PC-3 (cell line): ENCODE measurements at regions not wholly inside any gene's neighbourhood (a gene's known extent, or its start where the extent isn't known, plus 50 kb on each side); places are given as distances from the start of the nearest gene placed in this dataset.

Source experiments
- ATAC-seq: fragments of 200-7000 bp; cut with Tn5 transposase; 2 replicates; pipeline ENCODE4 v1.9.1; 2020; ENCODE audit warnings: mild to moderate bottlenecking, moderate library complexity
- BruUV-seq: library from RNA; stranded (reverse); fragments of 400-500 nt; replicated peaks from 2 replicates; lab custom pipeline; 2021; lab: Mats Ljungman, UMichigan
- CTCF ChIA-PET: fragments of 300-600 bp; sonication (Branson Sonifier 250); formaldehyde crosslinking; loops from one replicate; lab custom pipeline; 2022; ENCODE audit warnings: antibody characterized with exemption; lab: Charles Lee
- POLR2A ChIA-PET: fragments of 300-600 bp; sonication (Branson Sonifier 250); formaldehyde crosslinking; loops from one replicate; lab custom pipeline; 2022; ENCODE audit warnings: antibody characterized with exemption; ENCODE audit not compliant: unreplicated experiment; lab: Charles Lee
- DNase-seq: peaks from one replicate; pipeline ENCODE4 v3.0.0-alpha.2; 2015
- H2AFZ ChIP-seq: fragments of 300-600 bp; sonication (generic); 2 replicates; pipeline ENCODE4 v1.6.0; 2016; ENCODE audit warnings: antibody characterized with exemption, low read length
- H3F3A ChIP-seq: fragments of 300-600 bp; sonication (generic); one replicate; pipeline ENCODE4 v1.6.0; 2017; ENCODE audit warnings: antibody characterized with exemption, low read length, control low read depth, mild to moderate bottlenecking; ENCODE audit not compliant: unreplicated experiment
- H3K27ac ChIP-seq: fragments of 300-600 bp; sonication (generic); 2 replicates; pipeline ENCODE4 v1.5.1; 2016; ENCODE audit warnings: mild to moderate bottlenecking, low read length
- H3K27me3 ChIP-seq: fragments of 300-600 bp; sonication (generic); 2 replicates; pipeline ENCODE4 v1.6.1; 2016; ENCODE audit warnings: low read length, mixed read lengths
- H3K36me3 ChIP-seq: fragments of 300-600 bp; sonication (generic); 2 replicates; pipeline ENCODE4 v1.6.1; 2016; ENCODE audit warnings: low read depth, mixed run types, low read length, mixed read lengths
- H3K4me1 ChIP-seq: fragments of 300-600 bp; sonication (generic); 2 replicates; pipeline ENCODE4 v1.5.1; 2016; ENCODE audit warnings: low read length; ENCODE audit not compliant: insufficient read depth
- H3K4me2 ChIP-seq: fragments of 300-600 bp; sonication (generic); 2 replicates; pipeline ENCODE4 v1.6.0; 2016; ENCODE audit warnings: low read length
- H3K4me3 ChIP-seq: fragments of 300-600 bp; sonication (generic); 2 replicates; pipeline ENCODE4 v1.5.1; 2016; ENCODE audit warnings: mild to moderate bottlenecking, low read length, mixed read lengths
- H3K79me2 ChIP-seq: fragments of 300-600 bp; sonication (generic); 2 replicates; pipeline ENCODE4 v1.6.1; 2017; ENCODE audit warnings: low read length, mixed read lengths
- H3K9ac ChIP-seq: fragments of 300-600 bp; sonication (generic); 2 replicates; pipeline ENCODE4 v1.6.0; 2016; ENCODE audit warnings: mild to moderate bottlenecking, low read length
- H3K9me2 ChIP-seq: fragments of 300-600 bp; sonication (generic); replicated peaks from 2 replicates; pipeline ENCODE4 v1.6.1; 2016; ENCODE audit warnings: mixed run types, low read length, mixed read lengths
- H3K9me3 ChIP-seq: fragments of 300-600 bp; sonication (generic); 2 replicates; pipeline ENCODE4 v1.6.1; 2016; ENCODE audit warnings: low read length, mixed read lengths
- H4K20me1 ChIP-seq: fragments of 300-600 bp; sonication (generic); 2 replicates; pipeline ENCODE4 v1.6.1; 2016; ENCODE audit warnings: low read length, mixed read lengths
- EZH2 ChIP-seq: fragments of 300-600 bp; sonication (generic); IDR thresholded peaks from one replicate; pipeline ENCODE4 v1.6.1; 2017; ENCODE audit warnings: antibody characterized with exemption, mild to moderate bottlenecking, low read length; ENCODE audit not compliant: unreplicated experiment
- EZH2phosphoT487 ChIP-seq: fragments of 300-600 bp; sonication (generic); IDR thresholded peaks from 2 replicates; pipeline ENCODE4 v1.6.1; 2018; ENCODE audit warnings: mild to moderate bottlenecking, antibody characterized with exemption, low read length, borderline replicate concordance
- intact Hi-C: fragments of 100-400 bp; cut with micrococcal nuclease; formaldehyde crosslinking; loops from 2 replicates; pipeline ENCODE4 v1.9.0; 2023
- TF ChIP-seq, protein P1 (sequence below): fragments of 300-600 bp; sonication (generic); conservative IDR thresholded peaks from 2 replicates; pipeline ENCODE4 v1.5.1; 2017; ENCODE audit warnings: antibody characterized with exemption, low read depth, mild to moderate bottlenecking, low read length

- no peaks in the 10 kb centered on the region for H3K9me3 ChIP-seq
- ATAC-seq (no peak), DNase-seq (no peak)
- H3K9me2 ChIP-seq = no peaks in the 10 kb centered on the region
- H3K4me1 ChIP-seq = peaks cover 43% of the 10 kb centered on the region
- no peak overlapping the region for H2AFZ ChIP-seq
- no peak for TF ChIP-seq EZH2phosphoT487
- TF ChIP-seq, protein P1, sequence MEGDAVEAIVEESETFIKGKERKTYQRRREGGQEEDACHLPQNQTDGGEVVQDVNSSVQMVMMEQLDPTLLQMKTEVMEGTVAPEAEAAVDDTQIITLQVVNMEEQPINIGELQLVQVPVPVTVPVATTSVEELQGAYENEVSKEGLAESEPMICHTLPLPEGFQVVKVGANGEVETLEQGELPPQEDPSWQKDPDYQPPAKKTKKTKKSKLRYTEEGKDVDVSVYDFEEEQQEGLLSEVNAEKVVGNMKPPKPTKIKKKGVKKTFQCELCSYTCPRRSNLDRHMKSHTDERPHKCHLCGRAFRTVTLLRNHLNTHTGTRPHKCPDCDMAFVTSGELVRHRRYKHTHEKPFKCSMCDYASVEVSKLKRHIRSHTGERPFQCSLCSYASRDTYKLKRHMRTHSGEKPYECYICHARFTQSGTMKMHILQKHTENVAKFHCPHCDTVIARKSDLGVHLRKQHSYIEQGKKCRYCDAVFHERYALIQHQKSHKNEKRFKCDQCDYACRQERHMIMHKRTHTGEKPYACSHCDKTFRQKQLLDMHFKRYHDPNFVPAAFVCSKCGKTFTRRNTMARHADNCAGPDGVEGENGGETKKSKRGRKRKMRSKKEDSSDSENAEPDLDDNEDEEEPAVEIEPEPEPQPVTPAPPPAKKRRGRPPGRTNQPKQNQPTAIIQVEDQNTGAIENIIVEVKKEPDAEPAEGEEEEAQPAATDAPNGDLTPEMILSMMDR = no peak
- TF ChIP-seq EZH2 = no peak
- H3F3A ChIP-seq = peaks cover 14% of the 10 kb centered on the region
- POLR2A ChIA-PET = no interaction called here
- no peaks in the 10 kb centered on the region for H3K79me2 ChIP-seq
- CTCF ChIA-PET = no interaction called here
- no peak overlapping the region for H3K27ac ChIP-seq
- no peak overlapping the region for H3K4me2 ChIP-seq
- no peaks in the 10 kb centered on the region for H3K36me3 ChIP-seq
- no peaks in the 10 kb centered on the region for H4K20me1 ChIP-seq
- no peak overlapping the region for H3K4me3 ChIP-seq
- intact Hi-C loops = no loop called here
- no peaks in the 10 kb centered on the region for H3K27me3 ChIP-seq
- no peak overlapping the region for H3K9ac ChIP-seq
- no TSS peak for BruUV-seq
These were observed 99.6 kb upstream of the SCG2 start for GRCh38 chr2:223701761-223702160.

- peak overlapping the region; percentile 85 for H3K9ac ChIP-seq
- no peak overlapping the region for H3K4me3 ChIP-seq
- BruUV-seq = no TSS peak
- H3K36me3 ChIP-seq = no peaks in the 10 kb centered on the region
- no peaks in the 10 kb centered on the region for H3K9me3 ChIP-seq
- peak overlapping the region; percentile 52 for H3K4me2 ChIP-seq
- H4K20me1 ChIP-seq = no peaks in the 10 kb centered on the region
- CTCF ChIA-PET = interaction anchor here (0.6 kb wide), 1 partner anchor 199 kb away, joined by 3 read pairs; no protein-coding TSS in a partner anchor
- TF ChIP-seq, protein P1 = no peak
- TF ChIP-seq EZH2phosphoT487 (no peak), EZH2 (no peak)
- H3K27ac ChIP-seq = peak overlapping the region; percentile 99
- no peak for ATAC-seq
- intact Hi-C loops = no loop called here
- peaks cover 53% of the 10 kb centered on the region for H3K4me1 ChIP-seq
- H2AFZ ChIP-seq = no peak overlapping the region
- H3K27me3 ChIP-seq = no peaks in the 10 kb centered on the region
- POLR2A ChIA-PET = no interaction called here
- H3K9me2 ChIP-seq = no peaks in the 10 kb centered on the region
- H3F3A ChIP-seq = peaks cover 21% of the 10 kb centered on the region
- no peaks in the 10 kb centered on the region for H3K79me2 ChIP-seq
- no peak for DNase-seq
These were observed 98.1 kb upstream of the SCG2 start for GRCh38 chr2:223700221-223700620.

GRCh38 chr2:223697892-223698645, 95.9 kb upstream of the SCG2 start:
- Histone ChIP-seq H3K27ac (peak overlapping the region; percentile 99), H3K4me2 (peak overlapping the region; percentile 52), H3K9ac (peak overlapping the region; percentile 85), H2AFZ (no peak overlapping the region), H3K9me3 (no peaks in the 10 kb centered on the region), H3K36me3 (no peaks in the 10 kb centered on the region), H3K79me2 (no peaks in the 10 kb centered on the region), H4K20me1 (no peaks in the 10 kb centered on the region), H3K9me2 (no peaks in the 10 kb centered on the region), H3F3A (peaks cover 21% of the 10 kb centered on the region), H3K27me3 (no peaks in the 10 kb centered on the region), H3K4me1 (peaks cover 53% of the 10 kb centered on the region), H3K4me3 (no peak overlapping the region)
- ATAC-seq (no peak), DNase-seq (peak; percentile 61)
- CTCF ChIA-PET = interaction anchor here (0.6 kb wide), 1 partner anchor 162 kb away, joined by 4 read pairs; no protein-coding TSS in a partner anchor
- POLR2A ChIA-PET = no interaction called here
- BruUV-seq = no TSS peak
- intact Hi-C loops = loop anchor here (2.0 kb wide), 1 partner anchor 163 kb away; no protein-coding TSS in a partner anchor
- TF ChIP-seq, protein P1 = 0 out of 2 replicates have a peak, but pooled peaks have one; percentile 31
- no peak for TF ChIP-seq EZH2phosphoT487
